GM10266 (cell line): ENCODE measurements at regions not wholly inside any gene's neighbourhood (a gene's known extent, or its start where the extent isn't known, plus 50 kb on each side); places are given as distances from the start of the nearest gene placed in this dataset.

ENCODE experiments used
- DNase-seq: peaks from one replicate; pipeline ENCODE4 v3.0.0; 2012; ENCODE audit errors: extremely low spot score
- CTCF ChIP-seq: IDR thresholded peaks from 2 replicates; pipeline ENCODE4 v1.5.1; 2012; ENCODE audit warnings: mild to moderate bottlenecking, low read depth; ENCODE audit not compliant: control insufficient read depth, insufficient read depth; ENCODE audit errors: missing control alignments

GRCh38 chr2:235141411-235142128 lies 189.8 kb downstream of the SH3BP4 start:
- no peak for DNase-seq
- TF ChIP-seq CTCF: no peak

GRCh38 chr2:235142601-235143000 lies 190.8 kb downstream of the SH3BP4 start:
- no peak for DNase-seq
- TF ChIP-seq CTCF: no peak

- TF ChIP-seq CTCF: no peak
- no peak for DNase-seq
Measured at GRCh38 chr2:235143789-235144188, 192.0 kb downstream of the SH3BP4 start.

DNA sequence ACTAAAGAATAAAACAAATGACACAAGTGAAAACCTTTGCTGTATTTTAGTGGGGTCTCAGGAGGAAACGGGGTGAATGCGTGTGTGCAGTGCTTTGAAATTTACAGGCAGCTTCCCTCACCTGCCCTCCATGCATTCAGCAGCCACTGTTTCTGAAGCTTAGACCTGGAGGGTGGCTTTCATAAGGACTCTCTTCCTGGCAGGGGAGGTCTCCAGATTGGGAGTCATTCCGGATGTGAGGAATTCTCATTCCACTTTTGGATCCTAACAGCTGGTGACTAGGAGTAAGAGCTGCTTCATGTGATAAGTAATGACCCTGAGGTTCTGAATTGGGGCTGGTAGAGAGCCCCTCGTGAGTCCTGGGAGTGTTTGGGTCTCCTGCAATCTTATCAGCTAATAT lies 192.5 kb downstream of the SH3BP4 start:
- DNase-seq: no peak
- TF ChIP-seq CTCF: no peak

- TF ChIP-seq CTCF: no peak
- DNase-seq: no peak
Measured at GRCh38 chr2:235146206-235146605, 194.4 kb downstream of the SH3BP4 start.

GRCh38 chr2:235146871-235147565 lies 195.2 kb downstream of the SH3BP4 start:
- no peak for TF ChIP-seq CTCF

More at GRCh38 chr2:235146871-235147565, 195.2 kb downstream of the SH3BP4 start:
- no peak for DNase-seq
